GM20000 (cell line): ENCODE measurements at regions not wholly inside any gene's neighbourhood (a gene's known extent, or its start where the extent isn't known, plus 50 kb on each side); places are given as distances from the start of the nearest gene placed in this dataset.
"Not testable (repeated sequence)": the region's sequence is repeated elsewhere in the genome, so short reads cannot be mapped to it uniquely, and the experiment has no call there.

Source experiments
- DNase-seq: peaks from one replicate; pipeline ENCODE4 v3.0.0; 2012; ENCODE audit warnings: low spot score
- CTCF ChIP-seq: IDR thresholded peaks from 2 replicates; pipeline ENCODE4 v1.5.1; 2012; ENCODE audit warnings: mild to moderate bottlenecking, control low read depth; ENCODE audit errors: extremely low read depth, missing control alignments

GRCh38 chr11:21711341-21711740 lies 481.5 kb upstream of the ANO5 start:
- no peak for DNase-seq
- no peak for TF ChIP-seq CTCF

- no peak for TF ChIP-seq CTCF
- DNase-seq: no peak
These were observed 469.2 kb upstream of the ANO5 start for GRCh38 chr11:21723678-21724077.

- DNase-seq: no peak
- no peak for TF ChIP-seq CTCF
These were observed 465.8 kb upstream of the ANO5 start for GRCh38 chr11:21727102-21727501.

- DNase-seq: no peak
- TF ChIP-seq CTCF: no peak
These were observed 456.5 kb upstream of the ANO5 start for GRCh38 chr11:21736404-21736803.

- DNase-seq: not testable (repeated sequence)
These were observed 440.2 kb upstream of the ANO5 start for GRCh38 chr11:21752475-21753243.

GRCh38 chr11:21753244-21753767 lies 439.6 kb upstream of the ANO5 start:
- DNase-seq: not testable (repeated sequence)

- DNase-seq: no peak
- no peak for TF ChIP-seq CTCF
These were observed 431.9 kb upstream of the ANO5 start for GRCh38 chr11:21761000-21761399.

GRCh38 chr11:21768388-21768787 lies 424.5 kb upstream of the ANO5 start:
- TF ChIP-seq CTCF: no peak
- no peak for DNase-seq
